ENCODE measurements at regions not wholly inside any gene's neighbourhood (a gene's known extent, or its start where the extent isn't known, plus 50 kb on each side); places are given as distances from the start of the nearest gene placed in this dataset.
"Not testable (repeated sequence)": the region's sequence is repeated elsewhere in the genome, so short reads cannot be mapped to it uniquely, and the experiment has no call there.

- TF ChIP-seq POLR2A, CTCF, EP300 (IDR thresholded peaks at IDR 0.05): not testable (repeated sequence)
These were observed 268.8 kb downstream of the CDY2B start for GRCh38 chrY:17611256-17611655.
